ENCODE measurements at regions not wholly inside any gene's neighbourhood (a gene's known extent, or its start where the extent isn't known, plus 50 kb on each side); places are given as distances from the start of the nearest gene placed in this dataset.

DNA sequence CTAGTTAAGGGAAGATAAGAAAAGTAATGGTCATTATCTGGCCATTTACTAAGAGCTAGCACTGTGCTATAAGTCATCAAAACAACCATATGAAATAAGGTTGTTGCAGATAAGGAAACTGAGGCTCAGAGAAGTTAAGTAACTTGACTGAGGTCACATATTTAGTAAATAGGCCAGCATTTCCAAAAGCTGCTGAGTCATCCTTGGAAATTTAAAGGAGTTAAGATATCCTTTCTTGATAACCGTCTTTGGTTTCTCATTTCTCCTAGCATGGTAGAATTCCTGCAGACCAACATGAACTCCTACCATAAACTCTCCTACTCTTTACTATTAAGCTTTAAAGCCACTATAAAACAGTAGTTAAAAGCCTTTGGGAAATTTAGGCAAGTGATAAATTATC, 85.0 kb upstream of the PDZRN3 start:
- DNase-seq (ENCODE audit: insufficient read length, low spot score), result no peak
- TF ChIP-seq SPI1 (IDR thresholded peaks at IDR 0.05; ENCODE audit: low read depth, low read length), result no peak
- TF ChIP-seq POU2F2 (IDR thresholded peaks at IDR 0.05; ENCODE audit: low read depth, low read length), result no peak
- TF ChIP-seq TAF1 (IDR thresholded peaks at IDR 0.05; ENCODE audit: low read depth, low read length), result no peak
- no peak for TF ChIP-seq PAX5 (IDR thresholded peaks at IDR 0.05; ENCODE audit: insufficient read depth, low read length, severe bottlenecking)
- no peak for TF ChIP-seq POLR2A (IDR thresholded peaks at IDR 0.05; ENCODE audit: low read depth, low read length)
- no peak for TF ChIP-seq POLR2AphosphoS5 (IDR thresholded peaks at IDR 0.05; ENCODE audit: low read depth, low read length)

DNA sequence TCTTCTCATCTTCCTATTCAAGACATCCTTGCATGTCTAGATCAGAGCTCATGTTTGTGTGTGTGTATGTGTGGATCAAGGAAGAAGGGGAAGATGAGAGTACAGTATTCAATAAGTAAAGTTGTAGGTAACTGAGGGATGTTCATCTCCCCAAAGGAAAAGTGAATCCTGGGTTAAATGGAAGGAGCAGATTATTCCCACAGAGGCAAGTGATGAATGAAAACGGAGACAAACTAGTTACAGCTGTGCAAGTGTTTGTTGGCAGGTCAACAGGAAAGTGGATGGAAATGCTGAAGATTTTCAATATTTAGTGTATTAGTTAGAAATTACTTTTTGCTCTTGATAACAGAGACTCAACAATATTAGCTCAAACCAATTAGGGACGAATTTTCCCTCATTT, 84.2 kb upstream of the PDZRN3 start:
- no peak for TF ChIP-seq POLR2AphosphoS5 (IDR thresholded peaks at IDR 0.05; ENCODE audit: low read depth, low read length)
- FAIRE-seq (no peak), DNase-seq (ENCODE audit: insufficient read length, low spot score) (no peak)

More for the DNA sequence above, 85.0 kb upstream of the PDZRN3 start:
- FAIRE-seq, result no peak

DNA sequence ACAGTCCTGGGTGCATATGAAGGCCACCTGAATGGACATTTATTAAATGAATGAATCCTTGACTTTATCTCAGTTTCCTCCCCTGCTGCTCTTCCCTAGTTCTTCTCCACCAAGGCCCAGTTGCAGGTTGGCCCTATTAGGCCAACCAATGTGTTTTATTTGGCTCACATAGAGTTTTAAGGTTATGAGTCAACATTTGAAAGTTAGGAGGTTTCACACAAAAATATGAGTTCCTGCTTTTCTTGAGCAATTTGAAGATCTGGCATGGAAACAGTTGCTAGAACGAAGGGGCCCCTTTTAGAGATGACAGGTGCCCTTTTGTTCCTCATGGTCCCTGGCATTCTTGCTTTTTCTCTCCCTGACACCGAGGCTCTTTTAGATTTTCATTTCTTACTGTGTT, 83.0 kb upstream of the PDZRN3 start:
- no peak for FAIRE-seq

DNA sequence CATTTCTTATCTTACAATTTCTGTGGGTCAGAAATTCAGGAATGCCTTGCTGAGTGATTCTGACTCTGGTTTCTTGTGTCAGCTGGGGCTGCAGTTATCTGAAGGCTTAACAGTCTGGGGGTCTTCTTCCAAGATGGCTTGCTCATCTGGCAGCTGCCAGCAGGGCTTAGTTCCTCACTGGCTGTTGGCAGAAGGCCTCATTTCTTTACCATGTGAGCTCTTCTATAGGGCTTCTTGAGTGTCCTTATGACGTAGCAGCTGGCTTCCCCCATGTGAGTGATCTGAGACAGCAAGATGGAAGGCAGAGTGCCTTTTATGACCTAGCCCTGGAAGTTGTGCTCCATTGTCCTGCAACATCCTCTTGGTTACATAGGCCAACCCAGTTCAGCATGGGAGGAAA, 82.0 kb upstream of the PDZRN3 start:
- FAIRE-seq, result no peak
- TF ChIP-seq PAX5 (IDR thresholded peaks at IDR 0.05; ENCODE audit: insufficient read depth, low read length, severe bottlenecking) (no peak), POLR2A (IDR thresholded peaks at IDR 0.05; ENCODE audit: low read depth, low read length) (no peak), POU2F2 (IDR thresholded peaks at IDR 0.05; ENCODE audit: low read depth, low read length) (no peak), SPI1 (IDR thresholded peaks at IDR 0.05; ENCODE audit: low read depth, low read length) (no peak), TAF1 (IDR thresholded peaks at IDR 0.05; ENCODE audit: low read depth, low read length) (no peak), POLR2AphosphoS5 (IDR thresholded peaks at IDR 0.05; ENCODE audit: low read depth, low read length) (no peak)

More for the DNA sequence above, 83.0 kb upstream of the PDZRN3 start:
- TF ChIP-seq SPI1 (IDR thresholded peaks at IDR 0.05; ENCODE audit: low read depth, low read length) (no peak), PAX5 (IDR thresholded peaks at IDR 0.05; ENCODE audit: insufficient read depth, low read length, severe bottlenecking) (no peak), TAF1 (IDR thresholded peaks at IDR 0.05; ENCODE audit: low read depth, low read length) (no peak), POLR2A (IDR thresholded peaks at IDR 0.05; ENCODE audit: low read depth, low read length) (no peak), POLR2AphosphoS5 (IDR thresholded peaks at IDR 0.05; ENCODE audit: low read depth, low read length) (no peak), POU2F2 (IDR thresholded peaks at IDR 0.05; ENCODE audit: low read depth, low read length) (no peak)
- DNase-seq (ENCODE audit: insufficient read length, low spot score), result no peak

DNA sequence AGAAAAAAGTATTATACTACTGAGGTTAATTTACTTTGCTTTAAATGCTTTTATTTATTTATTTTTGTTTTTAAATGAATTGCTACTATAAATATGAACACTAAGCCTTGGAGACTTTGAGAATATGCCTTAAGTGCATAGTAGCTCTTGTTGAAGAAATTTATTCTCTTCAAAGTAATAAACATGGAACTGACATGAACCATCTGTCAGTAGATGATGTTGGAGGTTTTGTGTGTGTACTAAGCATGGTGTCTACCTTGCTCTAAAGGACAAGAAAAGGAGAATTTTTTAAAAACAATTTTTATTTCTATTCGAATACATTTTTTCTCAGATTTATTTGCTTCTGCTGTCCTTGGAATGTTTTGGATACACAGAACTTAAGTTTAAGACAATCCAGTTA, 81.1 kb upstream of the PDZRN3 start:
- no peak for TF ChIP-seq PAX5 (IDR thresholded peaks at IDR 0.05; ENCODE audit: insufficient read depth, low read length, severe bottlenecking)
- TF ChIP-seq TAF1 (IDR thresholded peaks at IDR 0.05; ENCODE audit: low read depth, low read length), result no peak
- no peak for TF ChIP-seq SPI1 (IDR thresholded peaks at IDR 0.05; ENCODE audit: low read depth, low read length)
- TF ChIP-seq POLR2A (IDR thresholded peaks at IDR 0.05; ENCODE audit: low read depth, low read length), result no peak
- TF ChIP-seq POLR2AphosphoS5 (IDR thresholded peaks at IDR 0.05; ENCODE audit: low read depth, low read length), result no peak
- no peak for TF ChIP-seq POU2F2 (IDR thresholded peaks at IDR 0.05; ENCODE audit: low read depth, low read length)
- DNase-seq (ENCODE audit: insufficient read length, low spot score) (no peak), FAIRE-seq (no peak)

More for the DNA sequence above, 82.0 kb upstream of the PDZRN3 start:
- DNase-seq (ENCODE audit: insufficient read length, low spot score), result no peak

DNA sequence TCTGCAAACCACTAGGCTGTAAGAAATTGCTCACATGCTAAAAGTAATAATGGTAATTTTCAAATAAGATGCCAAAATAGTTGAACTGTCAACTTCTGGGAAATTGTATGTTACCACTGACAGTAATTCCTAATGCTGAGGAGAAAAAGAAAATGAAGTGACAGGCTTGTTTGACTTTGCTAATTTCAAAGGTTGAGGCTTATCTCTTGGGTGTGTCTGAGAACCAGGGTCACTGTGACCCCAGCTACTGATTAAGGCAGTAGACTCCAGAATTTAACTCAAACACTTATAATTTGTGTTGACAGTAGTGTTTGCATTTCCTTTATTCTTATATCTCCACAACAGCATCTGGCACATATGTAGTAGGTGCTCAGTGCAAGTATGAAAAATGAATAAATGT, 74.6 kb upstream of the PDZRN3 start:
- no peak for TF ChIP-seq PAX5 (IDR thresholded peaks at IDR 0.05; ENCODE audit: insufficient read depth, low read length, severe bottlenecking)
- no peak for TF ChIP-seq POLR2AphosphoS5 (IDR thresholded peaks at IDR 0.05; ENCODE audit: low read depth, low read length)
- TF ChIP-seq TAF1 (IDR thresholded peaks at IDR 0.05; ENCODE audit: low read depth, low read length), result no peak
- no peak for TF ChIP-seq POLR2A (IDR thresholded peaks at IDR 0.05; ENCODE audit: low read depth, low read length)
- TF ChIP-seq POU2F2 (IDR thresholded peaks at IDR 0.05; ENCODE audit: low read depth, low read length), result no peak
- no peak for TF ChIP-seq SPI1 (IDR thresholded peaks at IDR 0.05; ENCODE audit: low read depth, low read length)
- no peak for FAIRE-seq
- DNase-seq (ENCODE audit: insufficient read length, low spot score), result no peak

DNA sequence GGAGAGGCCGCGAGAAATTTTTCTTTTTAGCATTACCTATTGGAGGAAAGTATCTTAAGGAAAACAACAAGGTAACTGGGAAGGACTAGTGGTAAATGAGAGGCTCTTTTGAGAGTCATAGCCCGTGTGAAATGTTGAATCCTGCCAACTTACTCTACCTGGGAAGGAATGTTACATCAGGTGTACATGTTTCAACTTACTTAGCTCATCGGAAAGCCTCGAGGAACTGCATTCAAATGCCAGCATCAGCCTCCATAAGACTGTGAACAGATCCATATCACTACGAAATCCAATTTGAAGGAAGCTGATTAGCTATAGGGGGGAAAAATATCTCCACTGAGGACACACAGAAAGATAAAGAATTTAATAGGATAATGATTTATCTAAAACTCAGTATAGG, 72.3 kb upstream of the PDZRN3 start:
- TF ChIP-seq POLR2A (IDR thresholded peaks at IDR 0.05; ENCODE audit: low read depth, low read length), result no peak
- no peak for TF ChIP-seq PAX5 (IDR thresholded peaks at IDR 0.05; ENCODE audit: insufficient read depth, low read length, severe bottlenecking)
- TF ChIP-seq POLR2AphosphoS5 (IDR thresholded peaks at IDR 0.05; ENCODE audit: low read depth, low read length), result no peak
- no peak for TF ChIP-seq TAF1 (IDR thresholded peaks at IDR 0.05; ENCODE audit: low read depth, low read length)
- no peak for TF ChIP-seq SPI1 (IDR thresholded peaks at IDR 0.05; ENCODE audit: low read depth, low read length)
- no peak for TF ChIP-seq POU2F2 (IDR thresholded peaks at IDR 0.05; ENCODE audit: low read depth, low read length)
- FAIRE-seq (no peak), DNase-seq (ENCODE audit: insufficient read length, low spot score) (no peak)

DNA sequence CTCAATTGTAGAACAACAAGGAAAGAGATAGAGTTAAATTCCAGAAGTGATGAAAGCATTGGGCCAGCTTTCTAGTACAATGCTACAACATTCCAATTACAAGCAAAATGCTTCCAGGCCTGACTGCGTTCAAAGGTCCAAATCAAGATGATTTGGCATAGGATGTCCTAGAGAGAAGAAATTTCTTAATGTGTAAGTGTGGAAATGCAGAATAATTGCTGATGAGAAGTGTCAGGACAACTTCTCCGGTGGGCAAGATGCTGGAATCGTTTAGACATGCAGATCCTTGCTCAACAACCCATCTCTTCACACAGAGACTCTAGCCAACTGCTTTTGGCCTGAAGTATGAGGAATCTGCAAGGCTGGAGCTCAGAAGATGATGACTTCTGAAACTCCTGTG, 71.1 kb upstream of the PDZRN3 start:
- no peak for TF ChIP-seq POLR2AphosphoS5 (IDR thresholded peaks at IDR 0.05; ENCODE audit: low read depth, low read length)
- TF ChIP-seq PAX5 (IDR thresholded peaks at IDR 0.05; ENCODE audit: insufficient read depth, low read length, severe bottlenecking), result no peak
- TF ChIP-seq POLR2A (IDR thresholded peaks at IDR 0.05; ENCODE audit: low read depth, low read length), result no peak
- TF ChIP-seq TAF1 (IDR thresholded peaks at IDR 0.05; ENCODE audit: low read depth, low read length), result no peak
- TF ChIP-seq SPI1 (IDR thresholded peaks at IDR 0.05; ENCODE audit: low read depth, low read length), result no peak
- TF ChIP-seq POU2F2 (IDR thresholded peaks at IDR 0.05; ENCODE audit: low read depth, low read length), result no peak
- no peak for FAIRE-seq

DNA sequence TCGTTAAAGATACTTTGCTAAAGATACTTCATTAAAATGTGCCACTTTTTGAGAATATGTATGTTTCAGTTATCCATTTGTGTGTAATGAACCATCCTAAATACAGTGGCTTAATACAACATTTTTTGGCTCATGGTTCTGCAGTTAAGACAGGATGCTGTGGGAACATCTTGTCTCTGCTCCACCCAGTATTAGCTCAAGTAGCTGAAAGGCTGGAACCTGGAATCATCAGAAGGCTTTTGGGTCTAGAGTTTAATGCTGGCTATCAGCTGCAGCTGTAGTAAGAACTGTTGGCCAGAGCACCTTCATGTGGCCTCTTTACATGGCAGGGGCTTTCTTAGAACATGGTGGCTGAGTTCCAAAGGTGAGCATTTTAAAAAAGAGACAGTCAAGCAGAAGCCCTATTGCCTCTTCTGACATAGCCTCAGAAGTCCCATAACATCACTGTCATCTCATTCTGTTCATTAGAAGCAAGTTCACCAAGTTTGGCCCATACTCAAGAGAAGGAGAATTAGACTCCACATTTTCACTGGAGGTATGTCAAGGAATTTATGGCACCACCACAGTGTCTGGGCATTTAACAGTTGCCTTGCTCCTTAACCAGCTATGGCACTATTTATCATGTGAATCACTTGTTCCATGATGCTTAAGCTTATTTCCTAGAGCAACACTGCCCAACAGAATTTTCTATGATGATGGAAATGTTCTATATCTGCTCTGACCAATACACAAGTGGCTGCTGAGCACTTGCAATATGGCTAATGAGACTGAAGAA, 70.4 kb upstream of the PDZRN3 start:
- FAIRE-seq, result no peak
- TF ChIP-seq POLR2A (IDR thresholded peaks at IDR 0.05; ENCODE audit: low read depth, low read length), result no peak
- no peak for TF ChIP-seq POLR2AphosphoS5 (IDR thresholded peaks at IDR 0.05; ENCODE audit: low read depth, low read length)
- no peak for TF ChIP-seq POU2F2 (IDR thresholded peaks at IDR 0.05; ENCODE audit: low read depth, low read length)
- no peak for TF ChIP-seq SPI1 (IDR thresholded peaks at IDR 0.05; ENCODE audit: low read depth, low read length)
- no peak for TF ChIP-seq PAX5 (IDR thresholded peaks at IDR 0.05; ENCODE audit: insufficient read depth, low read length, severe bottlenecking)
- TF ChIP-seq TAF1 (IDR thresholded peaks at IDR 0.05; ENCODE audit: low read depth, low read length), result no peak
- no peak for DNase-seq (ENCODE audit: insufficient read length, low spot score)

More for the DNA sequence above, 71.1 kb upstream of the PDZRN3 start:
- DNase-seq (ENCODE audit: insufficient read length, low spot score), result no peak

All from GM12891 (cell line).